GM12878 (cell line): ENCODE measurements at regions not wholly inside any gene's neighbourhood (a gene's known extent, or its start where the extent isn't known, plus 50 kb on each side); places are given as distances from the start of the nearest gene placed in this dataset.
"Not testable (repeated sequence)": the region's sequence is repeated elsewhere in the genome, so short reads cannot be mapped to it uniquely, and the experiment has no call there.

Experiments used
- ATAC-seq: fragments of 200-7000 bp; cut with Tn5 transposase; 3 replicates; pipeline ENCODE4 v1.9.1; 2020; ENCODE audit warnings: mild to moderate bottlenecking, moderate library complexity
- BruUV-seq: library from RNA; stranded (reverse); fragments of 400-500 nt; replicated peaks from 2 replicates; lab custom pipeline; 2021; lab: Mats Ljungman, UMichigan
- CTCF ChIA-PET: fragments of 300-600 bp; sonication (Branson Sonifier 250); formaldehyde crosslinking; extraction: SDS; loops from one replicate; lab custom pipeline; 2021; ENCODE audit warnings: inconsistent platforms; lab: Yijun Ruan, JAX
- POLR2A ChIA-PET: fragments of 350-600 bp; formaldehyde crosslinking; extraction: SDS; loops from one replicate; lab custom pipeline; 2021; ENCODE audit warnings: inconsistent platforms; lab: Charles Lee
- RAD21 ChIA-PET: fragments of 300-600 bp; sonication (Branson Sonifier 250); formaldehyde crosslinking; loops from one replicate; lab custom pipeline; 2023; ENCODE audit warnings: antibody characterized with exemption; ENCODE audit not compliant: unreplicated experiment; lab: Charles Lee
- SMC1A ChIA-PET: fragments of 300-600 bp; sonication (Branson Sonifier 250); formaldehyde crosslinking; loops from one replicate; lab custom pipeline; 2023; ENCODE audit not compliant: unreplicated experiment, uncharacterized antibody; lab: Charles Lee
- DNase-seq: peaks from one replicate; pipeline ENCODE4 v3.0.0-alpha.2; 2011; ENCODE audit warnings: low read depth, low spot score
- FAIRE-seq: peaks from 3 replicates; lab custom pipeline; 2011; peaks lifted over from hg19 to GRCh38; lab: Jason Lieb, UNC
- H2AFZ ChIP-seq: 2 replicates; pipeline ENCODE4 v1.6.0; 2011; ENCODE audit warnings: low read depth, low read length, control low read depth; ENCODE audit not compliant: control insufficient read depth
- H3K27ac ChIP-seq: 2 replicates; pipeline ENCODE4 v1.5.1; 2011; ENCODE audit warnings: control low read depth; ENCODE audit not compliant: control insufficient read depth, insufficient read depth
- H3K27me3 ChIP-seq, 2 experiments: replicated peaks in 1 of 2; 2 replicates each; pipeline versions ENCODE4 v1.6.0 to v1.6.1; 2011; ENCODE audit warnings: low read length in 1 of 2; ENCODE audit not compliant: control insufficient read depth in 2 of 2, insufficient read depth in 2 of 2
- H3K36me3 ChIP-seq, 2 experiments: 2 replicates each; pipeline ENCODE4 v1.5.1; 2011; ENCODE audit warnings: low read length in 1 of 2; ENCODE audit not compliant: control insufficient read depth in 2 of 2, insufficient read depth in 2 of 2
- H3K4me1 ChIP-seq: 2 replicates; pipeline ENCODE4 v1.6.1; 2011; ENCODE audit warnings: mild to moderate bottlenecking, low read length, moderate library complexity, mixed read lengths; ENCODE audit not compliant: control insufficient read depth, insufficient read depth
- H3K4me2 ChIP-seq: 2 replicates; pipeline ENCODE4 v1.6.0; 2011; ENCODE audit warnings: control low read depth; ENCODE audit not compliant: control insufficient read depth, insufficient read depth
- H3K4me3 ChIP-seq: fragments of 200-600 bp; sonication (generic); 2 replicates; pipeline ENCODE4 v1.5.1; 2016
- H3K79me2 ChIP-seq: 2 replicates; pipeline ENCODE4 v1.6.0; 2011; ENCODE audit warnings: low read length; ENCODE audit not compliant: control insufficient read depth, insufficient read depth
- H3K9ac ChIP-seq: 2 replicates; pipeline ENCODE4 v1.8.0; 2011; ENCODE audit warnings: low read length, control low read depth, mixed read lengths; ENCODE audit not compliant: control insufficient read depth, insufficient read depth
- H3K9me3 ChIP-seq: replicated peaks from 3 replicates; pipeline ENCODE4 v1.5.1; 2011; ENCODE audit warnings: mild to moderate bottlenecking, low read length; ENCODE audit not compliant: control insufficient read depth, insufficient read depth
- H4K20me1 ChIP-seq: 2 replicates; pipeline ENCODE4 v1.6.0; 2011; ENCODE audit not compliant: control insufficient read depth, insufficient read depth
- CBFB ChIP-seq: IDR thresholded peaks from 2 replicates; pipeline ENCODE4 v1.6.1; 2016; ENCODE audit warnings: antibody characterized with exemption, low read depth
- NR2C1 ChIP-seq: fragments of 450-650 bp; IDR thresholded peaks from 2 replicates; pipeline ENCODE4 v1.6.1; 2017; ENCODE audit warnings: antibody characterized with exemption, mild to moderate bottlenecking, moderate library complexity
- PRDM15 ChIP-seq: fragments of 450-650 bp; formaldehyde crosslinking; IDR thresholded peaks from 2 replicates; pipeline ENCODE4 v1.4.0; 2020; ENCODE audit warnings: mild to moderate bottlenecking, moderate library complexity
- SMAD1 ChIP-seq: fragments of 450-650 bp; IDR thresholded peaks from 2 replicates; pipeline ENCODE4 v1.6.1; 2018; ENCODE audit warnings: mild to moderate bottlenecking, low read depth; ENCODE audit not compliant: partially characterized antibody
- SP1 ChIP-seq: IDR thresholded peaks from one replicate; pipeline ENCODE4 v1.6.1; 2011; ENCODE audit warnings: low read depth, low read length
- ZBED1 ChIP-seq: IDR thresholded peaks from 2 replicates; pipeline ENCODE4 v1.6.1; 2016; ENCODE audit warnings: borderline replicate concordance
- ZBTB40 ChIP-seq: fragments of 450-650 bp; IDR thresholded peaks from 2 replicates; pipeline ENCODE4 v1.6.1; 2016; ENCODE audit warnings: mild to moderate bottlenecking, moderate library complexity, borderline replicate concordance
- WGBS: methylation state at CpG from one replicate; pipeline ENCODE4 v1.1.6; 2016; ENCODE audit warnings: low lambda C conversion rate; ENCODE audit not compliant: insufficient replicate concordance, insufficient coverage; ENCODE audit errors: missing lambda C conversion rate; 5-methylcytosine and 5-hydroxymethylcytosine counted together
- in situ Hi-C: fragments of 300-500 bp; cut with MboI; formaldehyde crosslinking; loops from 9 replicates; pipeline ENCODE4 v1.14.3; 2018; ENCODE audit warnings: mixed read lengths
- intact Hi-C: fragments of 100-400 bp; cut with micrococcal nuclease; formaldehyde crosslinking; loops from one replicate; pipeline ENCODE4 v1.14.2; 2022; ENCODE audit not compliant: unreplicated experiment

GRCh38 chr12:131287938-131288764 lies 334.4 kb downstream of the ADGRD1 start (continued):
- TF ChIP-seq SMAD1 (no peak), CBFB (no peak), ZBTB40 (no peak), NR2C1 (no peak), SP1 (no peak), ZBED1 (no peak), PRDM15 (CRISPR knock-in tag) (no peak)
- TF ChIP-seq, all 136 proteins: peak for 0

- H2AFZ ChIP-seq, RAD21 ChIA-PET, BruUV-seq, H3K4me3 ChIP-seq, H3K36me3 ChIP-seq, H3K4me2 ChIP-seq, FAIRE-seq, H3K27ac ChIP-seq, CTCF ChIA-PET, POLR2A ChIA-PET, H3K79me2 ChIP-seq, H4K20me1 ChIP-seq, ATAC-seq, DNase-seq, H3K9me3 ChIP-seq, intact Hi-C loops, H3K27me3 ChIP-seq, H3K4me1 ChIP-seq, H3K9ac ChIP-seq, in situ Hi-C loops: not testable (repeated sequence)
- 43% methylated on average over 18 of the region's 19 CpGs for WGBS
- SMC1A ChIA-PET, result interaction anchor here (1.0 kb wide), 1 partner anchor 128 kb away, joined by 3 read pairs; no protein-coding TSS in a partner anchor
Measured at GRCh38 chr12:131288765-131289695, 335.3 kb downstream of the ADGRD1 start.
